PFSK-1 (cell line): ENCODE measurements at regions not wholly inside any gene's neighbourhood (a gene's known extent, or its start where the extent isn't known, plus 50 kb on each side); places are given as distances from the start of the nearest gene placed in this dataset.

ENCODE experiments used
- FOXP2 ChIP-seq: optimal IDR thresholded peaks from 2 replicates; pipeline ENCODE3; 2011; ENCODE audit warnings: borderline replicate concordance, control low read depth, inconsistent platforms; ENCODE audit not compliant: insufficient read depth; ENCODE audit errors: extremely low read length, extremely low read depth
- POLR2AphosphoS5 ChIP-seq: IDR thresholded peaks from 2 replicates; pipeline ENCODE4 v1.6.1; 2012; ENCODE audit warnings: low read depth, mild to moderate bottlenecking, control low read depth, low read length, moderate library complexity
- REST ChIP-seq, 2 experiments: IDR thresholded peaks; 2 replicates each; pipeline versions ENCODE4 v1.6.1 to v1.8.0; 2011 to 2012; ENCODE audit warnings: low read depth in 2 of 2, low read length in 2 of 2, control low read depth in 1 of 2, inconsistent platforms in 1 of 2, mild to moderate bottlenecking in 1 of 2, moderate library complexity in 1 of 2; ENCODE audit not compliant: insufficient read depth in 1 of 2
- SIN3A ChIP-seq: IDR thresholded peaks from 2 replicates; pipeline ENCODE4 v1.6.1; 2012; ENCODE audit warnings: mild to moderate bottlenecking, low read length, moderate library complexity, borderline replicate concordance; ENCODE audit not compliant: insufficient read depth
- TAF1 ChIP-seq: IDR thresholded peaks from 2 replicates; pipeline ENCODE4 v1.6.1; 2012; ENCODE audit warnings: low read length, control low read depth, borderline replicate concordance; ENCODE audit not compliant: insufficient read depth

GRCh38 chr3:24736701-24737100 lies 242.1 kb upstream of the THRB start:
- no peak for TF ChIP-seq POLR2AphosphoS5
- TF ChIP-seq FOXP2, result no peak
- no peak for TF ChIP-seq SIN3A
- no peak for TF ChIP-seq REST (IDR thresholded peaks at IDR 0.05; ENCODE audit: insufficient read depth in 1 of 2, low read depth in 2 of 2, low read length in 2 of 2)
- TF ChIP-seq TAF1, result no peak

DNA sequence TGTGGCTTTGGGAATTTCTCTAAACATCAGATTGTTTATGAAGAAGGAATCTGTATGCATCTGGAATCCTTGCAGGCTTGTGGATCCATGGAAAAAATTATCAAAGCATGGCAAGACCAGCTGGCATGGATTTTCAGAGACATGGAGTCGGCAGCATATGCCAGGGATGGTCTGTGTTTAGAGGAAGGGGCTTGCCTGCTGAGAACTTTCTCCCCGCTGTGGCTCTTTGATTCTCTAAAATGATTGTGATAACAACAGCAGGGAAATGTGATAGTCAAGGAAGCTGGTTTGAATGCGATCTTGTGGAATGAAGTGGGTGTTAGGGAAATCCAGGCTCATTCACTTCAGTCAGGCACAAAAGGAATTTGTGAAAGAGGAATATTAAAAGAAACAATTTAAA lies 245.7 kb upstream of the THRB start:
- TF ChIP-seq SIN3A, result no peak
- no peak for TF ChIP-seq FOXP2
- TF ChIP-seq TAF1, result no peak
- no peak for TF ChIP-seq POLR2AphosphoS5

DNA sequence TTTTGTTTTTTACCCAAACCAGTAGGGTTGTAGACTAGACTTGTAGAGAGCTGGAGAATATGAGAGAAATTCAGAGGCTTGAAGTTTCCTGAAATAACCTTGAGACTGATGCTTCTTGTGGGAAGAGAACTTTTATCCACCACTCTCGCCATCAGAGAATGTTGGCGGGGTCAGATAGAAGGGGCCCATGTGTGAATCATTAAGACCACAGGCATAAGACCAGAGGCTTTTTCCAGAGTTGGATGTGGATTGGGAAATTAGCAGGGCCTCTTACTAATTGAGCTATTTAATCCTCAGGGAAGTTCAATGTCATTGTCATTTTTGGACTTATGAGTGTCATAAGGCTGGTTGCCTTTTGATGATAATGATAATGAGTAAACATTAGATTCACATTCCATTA lies 246.9 kb upstream of the THRB start:
- no peak for TF ChIP-seq POLR2AphosphoS5
- TF ChIP-seq REST (IDR thresholded peaks at IDR 0.05; ENCODE audit: insufficient read depth in 1 of 2, low read depth in 2 of 2, low read length in 2 of 2), result no peak

GRCh38 chr3:24748520-24748919 lies 253.9 kb upstream of the THRB start:
- TF ChIP-seq FOXP2 (no peak), SIN3A (no peak), POLR2AphosphoS5 (no peak), TAF1 (no peak), REST (IDR thresholded peaks at IDR 0.05; ENCODE audit: insufficient read depth in 1 of 2, low read depth in 2 of 2, low read length in 2 of 2) (no peak)

GRCh38 chr3:24751020-24751419 lies 256.4 kb upstream of the THRB start:
- no peak for TF ChIP-seq SIN3A
- no peak for TF ChIP-seq TAF1
- TF ChIP-seq REST (IDR thresholded peaks at IDR 0.05; ENCODE audit: insufficient read depth in 1 of 2, low read depth in 2 of 2, low read length in 2 of 2), result no peak
- no peak for TF ChIP-seq POLR2AphosphoS5
- TF ChIP-seq FOXP2, result no peak
